GM20431 (cell line): ENCODE measurements at regions not wholly inside any gene's neighbourhood (a gene's known extent, or its start where the extent isn't known, plus 50 kb on each side); places are given as distances from the start of the nearest gene placed in this dataset.
"Not testable (repeated sequence)": the region's sequence is repeated elsewhere in the genome, so short reads cannot be mapped to it uniquely, and the experiment has no call there.

Experiments used
- in situ Hi-C: fragments of 300-500 bp; cut with MseI, MboI; formaldehyde crosslinking; loops from one replicate; pipeline ENCODE4 v1.15.0; 2020; ENCODE audit warnings: low sequenced_read_pairs; ENCODE audit not compliant: unreplicated experiment

DNA sequence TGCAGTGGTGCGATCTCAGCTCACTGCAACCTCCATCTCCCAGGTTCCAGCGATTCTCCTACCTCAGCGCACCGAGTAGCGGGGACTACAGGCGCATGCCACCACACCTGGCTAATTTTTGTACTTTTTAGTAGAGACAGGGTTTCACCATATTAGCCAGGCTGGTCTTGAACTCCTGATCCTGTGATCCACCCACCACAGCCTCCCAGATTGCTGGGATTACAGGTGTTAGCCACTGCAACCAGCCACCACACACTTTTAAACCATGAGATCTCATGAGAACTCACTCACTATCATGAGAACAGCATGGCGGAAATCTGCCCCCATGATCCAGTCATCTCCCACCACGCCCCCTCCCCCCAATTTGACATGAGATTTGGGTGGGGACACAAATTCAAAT lies 636.9 kb downstream of the MCTP2 start:
- in situ Hi-C loops, result not testable (repeated sequence)

DNA sequence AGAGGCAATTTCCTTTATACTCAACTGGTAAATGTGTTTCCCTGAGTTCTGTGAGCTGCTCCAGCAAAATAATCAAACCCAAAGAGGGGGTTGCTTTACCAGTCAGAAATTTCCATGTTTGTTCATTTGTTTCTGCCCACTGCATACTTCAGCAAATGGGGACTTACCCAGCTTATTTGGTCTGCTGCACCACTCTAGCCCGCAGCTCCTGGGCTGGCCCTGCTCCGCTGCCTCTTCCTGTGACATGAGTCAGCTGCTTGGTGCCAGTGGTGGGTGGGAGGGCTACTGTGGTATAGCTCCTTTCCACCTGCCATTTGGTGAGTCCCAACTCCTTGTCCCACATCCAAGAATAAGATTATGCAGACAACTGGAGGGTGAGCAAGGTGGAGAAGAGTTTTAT lies 644.2 kb downstream of the MCTP2 start:
- in situ Hi-C loops, result no loop called here

DNA sequence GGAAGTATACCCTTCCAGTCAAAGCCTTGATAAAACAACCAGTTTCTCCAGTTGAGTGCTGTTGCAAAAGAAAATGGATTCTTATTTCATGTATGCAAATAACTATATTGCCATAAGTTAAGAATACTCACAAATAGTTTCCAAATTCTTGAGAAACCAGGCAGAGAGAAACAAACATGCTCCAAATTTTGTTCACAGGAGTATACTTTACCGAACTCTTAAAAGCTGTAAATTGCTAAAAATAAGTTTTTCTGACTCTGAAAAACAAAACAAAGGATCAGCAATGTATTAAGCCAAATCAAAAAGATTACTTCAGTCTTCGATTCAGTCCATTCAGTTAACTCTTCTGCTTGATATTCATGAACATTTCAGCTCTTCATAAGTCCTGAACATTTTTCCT lies 646.5 kb downstream of the MCTP2 start:
- in situ Hi-C loops, result no loop called here

DNA sequence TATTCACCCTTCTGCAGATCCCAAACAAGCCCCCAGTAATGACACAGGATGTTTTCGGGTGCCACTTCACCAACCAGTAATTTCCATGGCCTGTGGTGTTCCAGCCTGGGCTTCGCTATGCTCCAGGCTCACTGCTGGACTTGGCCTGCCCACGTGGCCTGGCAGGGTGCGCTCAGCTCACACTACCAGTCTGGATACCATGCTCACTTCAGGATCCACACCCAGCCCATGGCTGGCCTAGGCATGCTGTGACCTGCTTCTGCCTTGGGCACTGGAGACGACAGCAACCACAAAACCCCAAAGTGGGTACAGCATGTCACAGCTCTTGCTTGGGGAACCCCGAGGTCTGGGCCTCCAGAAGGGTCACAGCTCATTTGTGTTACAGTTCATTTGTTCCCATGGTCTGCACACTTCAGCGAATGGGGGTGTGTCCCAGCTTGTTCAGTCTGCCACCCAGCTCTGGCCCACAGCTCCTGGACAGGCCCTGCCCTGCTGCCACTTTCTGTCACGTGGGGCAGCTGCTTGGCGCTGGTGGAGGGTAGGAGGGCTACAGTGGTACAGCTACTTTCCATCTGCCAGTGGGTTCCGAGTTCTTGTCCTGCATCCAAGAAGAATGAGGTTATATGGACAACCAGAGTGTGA lies 650.8 kb downstream of the MCTP2 start:
- in situ Hi-C loops, result no loop called here

DNA sequence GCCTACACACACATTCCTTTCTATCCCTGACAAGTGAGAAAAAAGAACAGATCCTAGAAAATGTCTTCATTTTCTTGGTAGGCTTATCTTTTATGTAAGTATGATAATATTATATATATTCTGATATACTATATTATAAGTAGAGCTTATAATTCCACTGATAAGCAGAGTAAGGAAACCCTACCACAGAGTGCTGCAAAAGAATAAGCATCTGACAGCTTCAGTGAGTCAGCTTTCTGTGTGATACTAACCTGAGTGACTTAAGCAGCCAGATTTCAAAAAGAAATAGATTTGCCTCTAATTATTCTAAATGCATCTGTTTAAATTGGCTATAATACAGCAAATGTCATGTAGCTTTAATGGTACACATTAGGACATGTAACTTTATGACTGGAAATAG lies 656.0 kb downstream of the MCTP2 start:
- in situ Hi-C loops, result no loop called here

DNA sequence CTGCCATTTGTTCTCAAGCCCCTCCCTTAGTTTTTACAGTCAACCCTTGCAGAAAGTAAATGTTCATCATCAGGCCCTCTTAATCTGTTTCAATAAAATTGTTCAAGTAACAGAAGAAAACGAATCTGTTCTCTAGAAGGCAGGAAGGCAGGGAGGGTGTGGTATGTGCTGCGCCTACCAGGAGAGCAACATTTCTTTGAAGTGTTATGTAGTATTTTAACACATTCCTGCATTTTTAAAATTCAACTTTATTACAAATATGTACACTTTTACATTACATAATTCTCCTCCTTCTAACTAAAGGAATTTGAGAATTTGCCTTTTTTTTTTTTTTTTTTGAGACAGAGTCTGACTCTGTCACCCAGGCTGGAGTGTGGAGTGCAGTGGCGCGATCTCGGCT lies 657.8 kb downstream of the MCTP2 start:
- in situ Hi-C loops, result no loop called here

DNA sequence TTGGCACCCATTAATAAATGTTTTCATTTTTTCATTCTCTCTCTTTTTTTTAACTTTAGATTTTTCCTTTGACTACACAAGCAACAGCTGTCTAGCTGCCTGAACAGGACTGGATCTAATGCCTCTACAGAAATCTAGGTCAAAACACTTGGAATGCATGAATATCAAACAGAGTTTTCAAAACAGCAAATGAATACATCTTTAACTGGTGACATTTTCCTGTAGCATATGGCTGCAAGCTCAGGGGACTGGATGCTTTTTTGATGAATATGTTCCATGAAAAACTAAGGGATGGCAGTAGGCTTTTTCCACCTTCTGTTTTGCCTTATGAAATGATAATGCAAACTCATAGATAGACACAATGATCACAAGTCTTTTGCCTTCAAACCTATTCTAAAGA lies 661.7 kb downstream of the MCTP2 start:
- in situ Hi-C loops, result no loop called here

DNA sequence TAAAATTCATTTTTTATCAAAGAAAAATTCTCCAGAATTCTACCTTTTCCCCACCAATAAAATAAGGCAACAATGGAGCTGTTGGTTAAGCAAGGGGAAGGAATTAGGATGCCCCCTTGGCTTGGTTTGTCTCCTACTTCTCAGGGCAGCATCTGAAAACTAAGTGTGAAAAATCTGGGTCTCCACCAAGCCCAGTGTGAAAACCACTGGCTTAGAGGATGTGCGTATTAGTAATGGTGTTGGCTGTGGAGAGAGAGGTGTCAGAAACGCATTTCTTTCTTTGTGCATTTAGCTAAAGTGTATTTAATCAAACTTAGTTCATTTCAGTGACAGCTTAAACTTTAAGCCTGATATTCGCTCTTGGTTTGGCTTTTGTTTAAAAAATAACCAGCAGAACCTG lies 662.7 kb downstream of the MCTP2 start:
- in situ Hi-C loops, result no loop called here

DNA sequence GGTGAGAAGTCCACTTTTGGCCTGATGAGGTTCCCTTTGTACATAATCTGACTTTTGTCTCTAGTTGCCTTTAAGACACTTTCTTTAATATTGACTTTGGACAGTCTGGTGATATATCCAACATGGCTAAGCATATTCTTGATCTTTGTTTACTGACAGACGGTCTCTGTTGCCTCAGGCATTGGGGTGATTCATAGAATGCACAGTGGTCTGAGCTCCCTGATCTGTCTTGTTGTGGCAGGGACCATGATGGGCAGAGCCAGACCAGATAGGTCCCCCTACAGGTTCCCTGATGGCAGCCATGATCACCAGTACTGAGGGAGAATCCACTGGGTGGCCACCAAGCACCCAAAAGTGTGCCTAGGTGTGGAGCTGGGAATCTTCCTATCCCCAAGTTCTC lies 678.1 kb downstream of the MCTP2 start:
- in situ Hi-C loops, result no loop called here

DNA sequence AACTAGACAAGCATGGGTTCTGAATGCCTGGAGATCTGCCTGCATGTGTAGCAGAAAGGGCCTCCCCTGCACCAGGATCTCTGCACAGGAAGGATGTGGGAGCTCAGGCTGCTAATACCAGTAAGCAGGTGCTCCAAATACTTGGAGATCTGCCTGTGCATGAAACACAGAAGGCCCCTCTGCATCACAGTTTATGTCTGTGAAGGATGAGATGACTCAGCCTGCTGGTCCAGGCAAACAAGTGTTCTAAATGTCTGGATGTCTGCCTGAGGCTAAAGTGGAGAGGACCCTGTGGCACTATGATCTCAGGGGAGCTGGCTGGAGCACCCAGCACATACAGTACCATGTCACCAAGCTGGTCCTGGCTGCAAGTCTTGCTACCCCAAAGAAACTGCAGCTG lies 678.8 kb downstream of the MCTP2 start:
- in situ Hi-C loops, result no loop called here

DNA sequence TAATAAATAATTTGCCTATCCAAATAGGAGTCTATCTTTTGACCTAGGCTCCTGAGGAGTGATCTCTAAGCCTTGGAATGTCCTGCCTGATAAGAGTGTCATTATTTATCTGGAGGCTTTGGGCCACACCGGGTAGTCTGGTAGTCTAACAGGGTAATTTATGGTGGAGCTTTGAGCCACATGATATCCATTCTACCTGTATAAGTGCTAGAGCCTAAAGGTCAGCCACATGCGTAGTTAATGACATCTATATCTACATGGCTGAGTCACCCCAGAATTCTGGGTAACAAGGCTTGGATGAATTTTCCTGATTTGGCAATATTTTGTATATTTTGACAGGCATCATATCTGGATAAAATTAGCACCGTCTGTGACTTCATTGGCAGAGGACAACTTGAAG lies 681.4 kb downstream of the MCTP2 start:
- in situ Hi-C loops, result no loop called here

DNA sequence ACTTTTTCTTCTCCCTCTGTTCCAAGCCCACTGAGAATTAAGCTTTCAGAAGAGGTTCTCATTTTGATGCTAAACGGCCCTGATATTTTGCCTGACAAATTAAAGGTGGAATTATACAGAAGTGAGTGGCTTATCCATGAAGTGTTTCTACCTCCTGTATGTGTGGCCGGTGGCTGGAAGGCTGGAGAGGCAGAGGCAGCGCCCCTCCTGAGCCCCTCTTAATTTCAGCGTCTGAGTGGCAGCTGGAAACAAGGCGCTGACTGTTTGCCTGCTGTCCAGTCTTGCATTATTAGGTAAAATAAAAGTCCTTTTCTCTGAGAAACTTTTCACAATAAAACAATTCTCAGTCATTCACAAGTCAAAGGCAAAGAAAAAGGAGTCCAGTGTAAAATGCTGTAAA lies 685.7 kb downstream of the MCTP2 start:
- in situ Hi-C loops, result no loop called here

DNA sequence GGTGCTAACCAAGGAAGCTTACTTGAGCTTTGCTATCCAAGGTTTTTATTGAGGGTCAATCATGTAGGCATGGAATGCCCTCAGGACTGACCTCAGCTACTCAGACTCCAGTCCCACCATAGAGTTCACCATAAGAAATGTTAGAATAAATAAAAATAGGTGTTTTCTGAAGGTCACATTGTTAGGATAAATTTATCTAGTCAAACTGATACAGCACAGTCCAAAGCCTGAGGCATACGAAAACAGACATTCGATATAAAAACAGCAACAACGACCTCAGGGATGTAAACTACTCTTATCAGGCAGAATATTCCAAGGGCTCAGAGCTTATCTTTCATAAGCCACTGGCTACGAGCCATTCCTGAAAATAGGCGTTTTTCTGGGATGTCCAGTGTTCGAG lies 690.6 kb downstream of the MCTP2 start:
- in situ Hi-C loops, result no loop called here

DNA sequence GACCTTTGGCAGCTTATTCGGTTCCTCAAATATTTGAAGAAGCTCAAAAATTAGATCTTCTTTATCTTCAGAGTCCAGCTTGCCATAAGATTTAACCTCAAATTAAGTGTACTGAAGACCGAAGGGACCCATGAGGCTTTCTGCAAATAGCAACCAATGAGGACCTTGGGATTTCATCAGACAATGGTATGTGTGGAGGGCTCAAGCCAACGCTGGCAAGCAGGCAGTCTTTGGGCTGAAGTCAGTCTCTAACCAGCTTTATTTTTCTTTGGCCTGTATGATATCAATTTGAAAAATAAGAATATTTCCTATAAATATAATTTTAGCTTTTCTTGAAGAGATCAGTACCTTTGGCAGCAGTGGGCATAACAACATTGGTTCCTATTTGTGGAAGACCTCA lies 692.7 kb downstream of the MCTP2 start:
- in situ Hi-C loops, result no loop called here

DNA sequence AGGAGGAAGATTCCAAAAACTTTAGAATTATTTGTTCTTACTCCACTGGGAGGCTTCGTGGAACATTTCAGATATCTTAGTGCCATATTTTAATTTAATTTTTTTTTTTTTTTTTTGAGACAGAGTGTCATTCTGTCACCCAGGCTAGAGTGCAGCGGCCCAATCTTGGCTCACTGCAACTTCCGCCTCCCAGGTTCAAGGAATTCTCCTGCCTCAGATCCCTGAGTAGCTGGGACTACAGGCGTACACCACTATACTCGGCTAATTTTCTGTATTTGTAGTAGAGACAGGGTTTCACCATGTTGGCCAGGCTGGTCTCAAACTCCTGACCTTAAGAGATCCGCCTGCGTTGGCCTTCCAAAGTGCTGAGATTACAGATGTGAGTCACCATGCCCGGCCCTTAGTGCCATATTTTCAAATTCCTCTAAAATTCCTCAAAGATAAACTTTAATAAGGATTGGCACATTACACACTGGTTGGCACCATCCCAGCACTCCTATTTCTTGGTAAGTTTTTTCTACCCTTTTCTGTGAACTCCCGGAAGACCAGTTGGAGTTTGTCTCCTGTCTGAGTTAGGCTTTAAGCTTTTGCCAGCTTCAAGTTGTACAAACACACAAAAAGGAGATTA lies 693.7 kb downstream of the MCTP2 start:
- in situ Hi-C loops, result no loop called here

DNA sequence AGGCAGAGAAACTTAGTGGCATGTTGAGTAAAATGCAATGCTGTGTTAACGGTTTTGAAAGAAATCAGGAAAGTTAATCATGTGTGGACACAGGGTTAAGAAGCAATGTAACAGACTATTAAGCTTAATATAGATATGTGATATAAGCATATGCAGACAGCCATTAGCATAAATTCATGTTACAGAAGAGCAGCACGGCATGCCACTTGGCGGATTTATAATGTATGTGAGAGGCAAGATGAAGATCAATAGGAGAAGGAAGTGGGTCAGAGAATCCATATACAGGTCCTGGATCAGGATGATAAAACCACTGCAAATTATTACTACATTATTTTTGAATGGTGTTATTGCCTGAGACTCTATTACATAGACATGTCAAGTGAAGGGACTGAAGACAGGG lies 694.3 kb downstream of the MCTP2 start:
- in situ Hi-C loops, result no loop called here

DNA sequence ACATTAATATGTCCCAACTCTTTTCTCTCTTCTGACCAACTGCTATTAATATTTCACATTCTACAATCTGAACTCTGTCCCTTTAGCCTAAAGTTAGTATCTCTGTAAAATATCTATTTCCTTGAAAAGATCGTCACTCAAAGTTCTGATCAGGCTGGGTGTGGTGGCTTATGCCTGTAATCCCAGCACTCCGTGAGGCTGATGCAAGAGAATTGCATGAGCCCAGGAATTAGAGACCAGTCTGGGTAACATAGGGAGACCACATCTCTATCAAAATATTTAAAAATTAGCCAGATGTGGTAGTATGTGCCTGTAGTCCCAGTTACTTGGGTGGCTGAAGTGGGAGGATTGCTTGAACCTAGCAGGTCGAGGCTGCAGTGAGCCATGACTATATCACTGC lies 695.6 kb downstream of the MCTP2 start:
- in situ Hi-C loops, result no loop called here

DNA sequence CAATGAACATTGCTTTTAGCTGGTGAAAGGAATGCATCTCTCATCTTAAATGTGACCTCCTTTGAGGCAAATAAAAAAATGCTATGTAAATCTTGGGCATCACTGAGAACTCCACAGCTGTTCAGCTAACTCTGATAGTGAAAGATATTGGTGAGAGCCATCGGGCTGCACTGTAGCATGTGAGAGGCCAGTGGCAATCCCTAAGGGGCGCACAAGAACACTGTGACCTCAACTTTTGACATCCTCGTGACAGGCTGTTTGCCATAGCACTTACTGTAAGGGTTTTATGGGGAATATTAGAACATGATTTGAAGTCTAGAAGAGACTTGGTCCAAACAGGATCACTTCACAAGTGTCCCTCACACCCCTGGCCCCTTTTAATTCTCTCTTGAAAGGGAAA lies 697.9 kb downstream of the MCTP2 start:
- in situ Hi-C loops, result no loop called here

DNA sequence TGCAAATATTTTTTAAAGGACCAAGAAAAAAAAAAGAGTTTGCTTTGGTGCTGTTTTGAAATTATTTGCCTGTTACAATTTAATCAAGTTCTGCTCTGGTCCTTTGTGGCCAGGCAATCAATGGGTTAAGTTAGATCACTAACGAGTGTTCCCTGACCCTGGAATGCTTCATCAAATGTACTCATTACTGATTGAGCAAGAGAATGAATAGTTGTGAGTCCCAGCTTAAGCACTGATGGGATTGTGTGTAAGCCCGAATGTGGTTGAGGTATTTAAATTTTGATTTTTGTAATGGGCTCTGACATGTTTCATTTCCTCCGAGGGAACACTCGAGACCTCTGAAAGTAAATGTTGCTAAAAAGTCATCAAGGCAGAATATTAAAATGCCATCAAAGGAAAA lies 699.1 kb downstream of the MCTP2 start:
- in situ Hi-C loops, result no loop called here

DNA sequence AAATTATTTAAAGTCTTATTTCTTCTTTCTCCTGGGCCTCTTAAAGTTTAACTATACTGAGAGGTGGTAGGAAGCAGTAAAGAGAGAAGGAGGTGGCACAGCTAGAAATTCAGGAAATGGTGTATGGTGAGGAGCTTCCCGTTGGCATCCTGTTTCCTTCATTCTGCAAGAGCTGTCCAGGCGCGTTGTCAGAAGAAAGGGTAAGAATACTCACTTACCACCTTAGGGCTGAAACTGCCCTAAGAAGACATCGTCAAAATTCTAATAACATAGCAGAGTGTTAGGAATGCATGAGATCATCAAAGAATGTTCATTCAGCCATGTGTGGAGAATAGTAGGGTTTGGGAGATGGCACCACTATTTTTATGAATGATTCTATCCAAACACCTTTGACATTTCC lies 699.6 kb downstream of the MCTP2 start:
- in situ Hi-C loops, result no loop called here

DNA sequence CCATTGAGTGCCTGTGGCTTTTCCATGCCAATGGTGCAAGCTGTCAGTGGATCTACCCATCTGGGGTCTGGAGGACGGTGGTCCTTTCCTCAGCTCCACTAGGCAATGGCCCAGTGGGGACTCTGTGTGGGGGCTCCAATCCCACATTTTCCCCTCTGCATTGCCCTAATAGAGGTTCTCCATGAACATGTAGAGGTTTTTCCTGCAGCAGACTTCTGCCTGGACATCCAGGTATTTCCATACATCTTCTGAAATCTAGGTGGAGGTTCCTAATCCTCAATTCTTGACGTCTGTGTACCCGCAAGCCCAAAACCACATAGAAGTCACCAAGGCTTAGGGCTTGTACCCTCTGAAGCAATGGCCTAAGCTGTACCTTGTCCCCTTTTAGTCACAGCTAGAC lies 703.1 kb downstream of the MCTP2 start:
- in situ Hi-C loops, result no loop called here

DNA sequence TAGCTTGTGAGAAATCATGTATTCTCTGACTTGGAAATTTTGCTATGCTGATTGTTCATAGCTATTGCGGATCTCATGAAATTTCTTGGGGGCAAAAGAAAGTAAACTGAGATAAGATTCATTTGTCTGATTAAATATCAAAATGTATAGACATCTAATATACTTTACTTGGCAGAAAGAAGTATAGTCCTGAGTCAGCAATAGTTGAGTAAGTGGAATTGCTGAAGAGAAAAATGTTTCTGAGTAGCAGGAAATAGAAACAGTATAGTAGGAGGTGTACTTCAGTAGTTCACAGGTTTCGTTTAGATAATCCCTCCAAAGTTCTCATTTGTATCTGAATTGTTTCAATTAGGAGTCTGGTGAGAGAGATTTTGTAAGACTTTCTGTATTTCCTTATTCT lies 705.9 kb downstream of the MCTP2 start:
- in situ Hi-C loops, result no loop called here
